KG1 (cell line): ENCODE measurements at regions not wholly inside any gene's neighbourhood (a gene's known extent, or its start where the extent isn't known, plus 50 kb on each side); places are given as distances from the start of the nearest gene placed in this dataset.

ENCODE experiments used
- DNase-seq: peaks from one replicate; lab custom pipeline; 2025; lab: John Stamatoyannopoulos, UW

DNA sequence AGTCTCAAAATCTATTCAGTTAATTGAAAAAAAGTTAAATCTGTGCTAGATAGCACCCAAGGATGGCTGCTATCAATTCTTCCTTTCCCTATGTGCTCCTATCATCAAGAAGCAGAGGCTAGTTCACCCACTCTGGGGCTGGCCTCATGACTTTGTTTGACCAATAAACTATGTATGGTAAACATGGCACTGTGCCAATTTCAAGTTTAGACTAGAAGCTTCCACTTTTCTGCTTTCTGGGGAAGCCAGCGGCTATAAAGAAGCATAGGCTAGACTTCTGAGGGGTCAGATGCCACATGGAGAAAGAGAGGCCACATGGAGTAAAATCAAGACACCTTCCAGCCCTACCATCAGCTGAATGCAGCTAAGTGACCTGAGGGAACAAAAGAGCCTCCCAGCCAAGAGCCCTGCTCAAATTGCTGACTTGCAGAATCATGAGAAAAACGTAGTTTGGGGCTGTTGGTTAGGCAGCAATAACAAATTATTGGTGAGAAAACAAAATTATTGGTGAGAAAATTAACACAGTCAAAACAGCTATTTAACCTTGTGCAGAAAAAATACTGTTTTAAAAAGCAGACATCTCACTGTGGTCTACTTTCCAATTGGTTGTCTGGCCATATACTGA, 86.5 kb upstream of the SLC14A2 start:
- DNase-seq, result no peak

DNA sequence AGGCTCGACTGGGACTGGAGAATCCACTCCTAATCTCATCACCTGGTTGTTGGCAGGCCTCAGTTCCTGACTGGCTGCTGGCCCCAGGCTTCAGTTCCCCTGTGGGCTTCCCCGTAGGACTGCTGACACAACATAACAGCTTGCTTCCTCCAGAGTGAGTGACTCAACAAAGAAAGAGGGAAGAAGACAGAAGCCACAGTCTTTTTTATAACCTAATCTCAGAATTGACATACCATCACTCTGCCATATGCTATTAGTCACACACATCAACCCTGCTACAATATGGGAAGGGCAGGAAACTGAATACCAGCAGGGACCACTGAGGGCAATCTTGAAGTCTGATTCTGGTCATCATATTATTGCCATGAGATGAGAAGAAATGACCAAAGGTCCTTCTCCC, 76.8 kb upstream of the SLC14A2 start:
- DNase-seq, result no peak

DNA sequence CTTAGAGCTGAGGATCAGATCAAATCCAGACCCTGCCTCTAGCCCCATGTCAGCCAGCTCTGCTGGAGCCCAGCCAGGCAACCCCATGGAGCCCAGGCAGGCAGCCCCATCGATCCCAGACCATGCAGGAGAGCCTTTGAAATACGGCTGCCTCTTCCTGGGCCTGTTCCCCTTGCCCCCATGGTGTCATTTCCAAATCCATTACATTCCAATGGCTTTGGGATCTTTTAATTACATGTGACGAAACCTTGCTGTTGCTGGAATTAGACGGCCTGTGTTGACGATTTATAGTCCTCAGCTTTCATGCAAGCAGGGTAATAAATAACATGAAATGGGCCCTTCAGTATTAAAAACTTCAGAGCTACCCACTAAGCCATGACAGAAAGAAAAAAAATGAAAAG, 75.8 kb upstream of the SLC14A2 start:
- no peak for DNase-seq

DNA sequence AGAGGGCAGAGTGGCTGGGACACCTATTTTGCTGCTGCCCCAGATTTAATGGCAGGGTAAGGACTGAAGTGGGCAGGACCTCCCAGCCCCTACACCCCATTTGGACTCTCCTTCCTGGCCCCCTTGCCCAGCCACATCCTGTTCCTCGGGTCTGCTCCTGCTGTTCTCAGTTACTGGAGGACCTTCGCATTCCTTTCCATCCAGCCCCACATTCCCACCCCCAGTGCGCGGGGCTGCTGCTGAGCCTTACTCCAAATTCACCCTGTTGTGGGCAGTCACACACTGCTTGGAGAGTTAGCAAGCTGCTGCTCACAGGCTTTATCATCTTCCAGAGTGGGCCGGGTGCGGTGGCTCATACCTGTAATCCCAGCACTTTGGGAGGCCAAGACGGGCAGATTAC, 75.2 kb upstream of the SLC14A2 start:
- no peak for DNase-seq

DNA sequence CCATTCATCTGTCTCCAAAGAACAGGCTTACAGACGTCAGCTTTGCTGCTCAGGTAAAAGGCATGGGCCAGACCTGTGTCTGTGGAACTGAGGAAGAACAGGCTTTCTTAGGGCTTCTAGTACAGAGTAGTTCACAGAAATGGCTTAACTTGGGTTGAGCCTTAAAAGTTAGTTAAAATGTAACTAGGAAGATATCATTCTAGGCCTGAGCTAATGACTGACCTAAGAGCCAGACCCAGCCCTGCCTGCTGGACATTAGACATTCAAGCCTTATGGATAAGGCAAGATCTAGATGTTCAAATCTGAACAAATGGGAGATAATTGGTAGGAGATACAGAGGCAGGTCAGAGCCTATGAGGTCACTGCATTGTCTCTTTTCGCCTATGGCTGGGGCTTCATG, 73.9 kb upstream of the SLC14A2 start:
- DNase-seq, result no peak

DNA sequence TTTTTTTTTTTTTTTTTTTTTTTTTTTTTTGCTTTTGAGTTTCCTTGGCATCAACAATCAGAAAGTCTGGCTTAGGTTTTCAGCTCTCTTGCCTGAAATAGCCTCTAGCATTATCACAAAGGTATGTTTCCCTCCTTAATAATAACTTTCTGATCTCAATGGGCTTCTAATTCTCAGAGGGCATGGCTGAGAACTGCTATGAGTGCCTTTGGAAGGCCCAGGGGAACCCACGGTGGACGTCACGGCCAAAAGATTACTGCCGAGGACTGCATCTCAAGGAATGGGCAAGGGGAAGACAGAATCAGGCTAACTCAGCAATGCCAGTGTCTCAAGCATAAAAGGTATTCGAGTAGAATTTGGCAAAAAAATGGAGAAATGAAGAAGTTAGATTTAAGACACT, 73.2 kb upstream of the SLC14A2 start:
- no peak for DNase-seq

DNA sequence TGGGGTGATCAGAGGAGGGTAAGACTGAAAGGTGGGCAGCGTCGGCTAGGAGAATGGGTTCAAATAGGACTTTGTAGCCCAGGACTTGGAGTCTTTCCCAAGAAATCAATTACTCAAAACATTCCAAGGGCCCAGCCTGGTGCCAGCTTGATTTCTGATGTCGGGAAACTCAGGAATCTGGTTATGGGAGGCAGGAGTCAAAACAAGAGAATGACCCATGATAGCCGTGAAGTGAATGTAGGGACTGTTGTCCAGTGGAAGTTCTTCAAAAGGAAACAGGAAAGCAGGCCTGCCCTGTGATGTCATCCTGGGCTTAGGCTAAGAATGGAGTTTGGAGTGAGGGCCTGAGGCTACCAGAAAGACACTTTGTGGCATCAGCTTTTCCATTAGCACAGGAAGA, 67.4 kb upstream of the SLC14A2 start:
- DNase-seq, result no peak

DNA sequence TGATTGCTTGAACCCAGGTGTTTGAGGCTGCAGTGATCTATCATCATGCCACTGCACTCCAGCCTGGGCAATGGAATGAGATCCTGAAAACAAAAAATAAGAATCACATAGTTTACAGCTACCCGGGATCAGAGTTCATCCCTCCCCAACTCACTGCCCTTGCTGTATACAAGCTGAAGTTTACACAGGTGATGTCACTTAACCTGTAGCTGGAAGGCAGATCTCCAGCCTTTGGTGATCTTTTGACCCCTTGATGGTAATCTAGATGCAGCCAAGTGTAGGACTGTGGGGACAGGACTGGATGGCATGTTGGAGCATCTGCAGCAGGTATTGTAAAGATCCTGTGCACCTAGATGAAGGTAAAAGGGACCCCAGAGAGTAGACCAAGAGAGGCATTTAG, 66.7 kb upstream of the SLC14A2 start:
- no peak for DNase-seq

DNA sequence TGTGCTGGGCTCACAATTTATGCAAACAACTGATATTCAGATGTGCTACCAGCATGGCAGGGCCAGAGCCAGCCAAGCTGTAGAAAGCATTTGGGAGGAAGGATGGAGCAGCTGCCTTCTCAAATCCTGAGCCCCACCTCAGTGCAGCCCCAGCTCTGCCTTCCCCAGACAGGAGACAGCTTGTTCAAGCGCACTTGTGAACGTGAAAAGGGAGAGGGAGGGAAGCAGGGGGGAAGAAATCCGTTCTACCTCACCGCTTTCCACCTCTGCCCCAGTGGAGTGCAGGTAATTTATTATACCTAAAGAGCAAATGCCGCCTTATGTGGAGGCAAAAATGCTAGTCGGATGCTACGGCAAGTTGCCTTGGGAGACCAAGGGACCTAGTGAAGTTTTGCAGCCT, 66.0 kb upstream of the SLC14A2 start:
- no peak for DNase-seq

DNA sequence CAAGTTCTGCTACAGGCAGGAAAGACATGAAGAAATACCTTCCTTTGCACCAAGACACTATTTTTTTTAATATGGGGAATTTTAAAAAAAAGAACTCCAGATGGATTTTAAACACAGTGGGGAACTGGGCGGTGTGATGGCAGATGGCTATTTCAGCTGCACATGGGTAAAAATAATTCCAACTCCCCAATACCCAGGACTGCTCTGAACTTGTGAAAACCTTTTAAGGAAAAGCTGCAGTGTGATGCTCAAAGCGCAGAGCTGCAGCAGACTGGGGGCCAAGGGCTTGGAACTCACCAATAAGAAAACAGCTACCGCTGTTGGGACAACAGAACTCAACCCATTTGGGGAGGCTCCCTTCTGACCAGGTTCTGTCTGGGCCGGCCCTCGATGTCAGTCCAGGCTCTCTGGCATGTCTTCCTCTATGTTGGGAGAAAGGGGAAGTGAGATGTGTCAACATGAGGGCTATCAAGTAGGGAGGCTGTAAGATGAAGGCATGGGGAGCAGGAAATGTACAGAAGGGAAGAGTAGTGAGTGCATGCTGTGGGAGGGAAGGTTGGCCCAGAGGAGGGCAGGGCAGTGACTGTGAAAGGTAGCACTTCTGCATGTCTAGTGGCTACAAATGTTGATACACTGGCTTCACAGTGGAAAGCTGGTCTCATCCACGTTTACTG, 64.0 kb upstream of the SLC14A2 start:
- no peak for DNase-seq

DNA sequence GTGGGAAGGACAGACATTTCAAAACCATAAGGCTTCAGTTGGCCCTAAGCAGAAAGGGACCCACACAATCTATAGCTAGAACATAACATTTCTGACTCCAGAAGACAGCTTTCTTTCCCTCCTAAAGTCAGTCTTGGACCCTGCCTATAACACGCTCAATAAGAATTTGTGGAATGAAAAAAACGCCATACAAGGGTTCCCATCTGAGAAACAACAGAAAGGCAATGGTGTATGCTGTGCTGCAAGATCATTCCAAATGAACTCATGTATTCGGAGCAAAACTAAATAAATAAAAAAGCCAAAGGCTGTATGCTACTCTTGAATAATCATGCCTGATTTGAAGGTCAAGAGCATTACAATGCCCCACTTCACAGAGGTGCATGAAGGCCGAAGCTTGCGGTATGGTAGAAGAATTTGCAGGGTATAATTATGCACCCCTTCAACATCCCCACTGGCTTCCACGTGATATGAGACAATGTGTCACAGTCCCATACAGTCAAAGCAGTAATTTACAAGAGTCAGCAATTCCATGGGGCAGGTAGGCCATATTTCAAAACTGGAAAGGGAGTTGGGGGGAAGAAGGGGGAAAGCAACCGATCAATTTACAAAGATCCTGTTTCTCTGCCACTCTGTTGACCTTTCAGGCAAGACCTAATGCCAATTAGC, 61.4 kb upstream of the SLC14A2 start:
- no peak for DNase-seq

DNA sequence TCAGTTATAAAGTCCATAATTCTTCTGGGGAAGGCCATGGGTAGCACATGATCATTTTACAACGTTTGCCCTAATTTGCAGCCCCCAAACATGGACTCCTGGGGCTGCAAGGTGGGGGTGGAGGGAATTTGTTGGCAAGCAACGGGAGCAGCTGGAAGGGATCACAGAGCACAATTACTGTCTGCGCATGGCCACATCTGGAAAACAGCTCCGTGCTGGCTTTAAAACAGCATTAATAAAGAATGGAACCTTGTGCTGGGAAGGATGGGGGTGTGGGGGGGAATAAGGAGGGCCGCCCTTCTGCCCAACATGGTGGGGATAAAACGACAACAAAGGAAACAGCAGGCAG, 60.9 kb upstream of the SLC14A2 start:
- DNase-seq, result no peak

DNA sequence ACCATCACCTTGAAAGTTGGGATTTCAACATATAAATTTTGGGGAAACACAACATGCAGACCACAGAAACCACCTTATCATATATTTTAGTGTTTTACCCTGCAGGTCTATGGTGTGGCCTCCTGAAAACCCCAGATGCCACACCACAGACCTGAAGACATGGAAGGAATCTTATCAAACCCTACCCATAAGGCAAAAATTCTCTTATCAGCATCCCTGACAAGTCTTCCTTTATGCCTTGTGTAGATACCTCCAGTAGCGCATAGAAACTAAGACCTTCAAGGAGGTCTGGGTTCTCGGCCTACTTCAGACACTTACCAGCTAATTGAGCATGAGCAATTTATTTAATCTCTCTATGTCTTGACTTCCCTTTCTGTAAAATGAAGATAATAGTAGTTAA, 59.1 kb upstream of the SLC14A2 start:
- no peak for DNase-seq

DNA sequence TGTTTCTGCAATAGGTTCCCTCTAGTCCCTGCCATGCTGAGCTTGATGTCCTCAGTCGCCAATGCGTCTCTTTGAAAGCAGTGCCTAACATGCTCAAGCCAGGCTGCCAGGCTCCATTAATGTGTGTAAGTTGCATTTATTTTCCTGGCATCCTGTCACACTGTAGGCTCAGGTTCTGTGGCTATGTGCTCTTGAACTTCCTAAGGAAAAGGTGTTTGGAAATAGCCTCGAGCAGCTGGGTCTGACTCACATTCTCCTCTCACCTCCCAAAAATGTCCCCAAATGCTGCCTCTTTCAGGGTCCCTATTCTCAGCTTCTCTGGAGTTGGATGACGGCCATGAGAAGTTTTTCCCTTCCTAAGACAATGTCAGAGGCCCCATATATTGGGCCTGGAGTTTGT, 58.0 kb upstream of the SLC14A2 start:
- no peak for DNase-seq

DNA sequence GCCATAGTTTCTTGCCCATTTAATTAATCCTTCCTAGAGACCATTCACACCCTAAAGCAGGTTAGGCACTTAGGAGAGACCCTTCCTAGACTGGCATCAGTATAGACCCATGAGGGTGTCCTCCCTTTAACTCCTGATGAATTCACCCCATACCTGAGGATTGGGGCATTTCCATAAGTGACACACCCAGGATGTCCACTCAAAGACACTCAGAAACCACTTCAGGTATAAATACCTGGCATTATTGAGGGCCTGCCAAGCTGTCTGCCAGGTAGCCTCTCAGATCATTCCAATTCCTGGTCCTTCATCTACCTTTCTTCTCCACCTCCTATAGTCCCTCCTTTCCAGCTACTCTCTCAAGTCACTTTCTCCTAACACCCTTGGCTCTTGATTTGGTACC, 57.5 kb upstream of the SLC14A2 start:
- no peak for DNase-seq

DNA sequence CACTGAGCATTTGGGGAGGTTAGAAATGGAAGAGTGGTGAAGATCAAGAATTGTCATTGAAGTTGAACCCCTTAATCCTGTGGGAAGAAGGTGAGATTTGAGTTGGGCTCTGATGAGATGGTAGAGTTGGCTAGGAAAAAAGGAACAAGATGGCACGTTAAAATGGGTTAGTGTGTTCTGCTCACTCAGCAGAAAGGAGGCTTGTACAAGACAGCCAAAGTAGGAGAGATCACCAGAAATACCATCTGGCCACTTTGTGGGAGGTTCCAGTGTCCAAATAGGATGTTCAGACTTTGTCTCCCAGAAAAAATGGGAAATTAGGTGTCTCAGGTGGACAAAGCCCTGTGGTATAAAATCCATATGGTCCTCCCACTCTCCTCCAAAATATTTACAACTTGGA, 56.0 kb upstream of the SLC14A2 start:
- no peak for DNase-seq

DNA sequence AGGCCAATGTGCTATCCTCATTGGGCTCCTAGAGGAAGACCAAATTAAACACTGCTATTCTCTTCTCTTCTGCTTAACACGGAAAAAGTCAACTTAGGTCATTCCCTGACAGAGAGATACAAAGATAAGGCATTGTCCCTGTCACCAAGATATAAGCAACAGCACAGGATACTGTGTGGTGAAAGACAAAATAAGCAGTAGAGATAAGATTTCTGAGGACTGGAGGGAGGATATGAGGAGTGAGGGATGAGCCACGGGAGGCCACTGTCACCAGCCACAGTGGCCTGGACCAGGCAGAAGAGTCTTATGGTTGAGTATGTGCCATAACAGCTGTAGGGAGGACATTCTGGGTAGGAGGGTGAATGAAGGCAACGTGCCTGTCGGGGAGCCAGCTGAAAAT, 54.4 kb upstream of the SLC14A2 start:
- DNase-seq, result no peak

DNA sequence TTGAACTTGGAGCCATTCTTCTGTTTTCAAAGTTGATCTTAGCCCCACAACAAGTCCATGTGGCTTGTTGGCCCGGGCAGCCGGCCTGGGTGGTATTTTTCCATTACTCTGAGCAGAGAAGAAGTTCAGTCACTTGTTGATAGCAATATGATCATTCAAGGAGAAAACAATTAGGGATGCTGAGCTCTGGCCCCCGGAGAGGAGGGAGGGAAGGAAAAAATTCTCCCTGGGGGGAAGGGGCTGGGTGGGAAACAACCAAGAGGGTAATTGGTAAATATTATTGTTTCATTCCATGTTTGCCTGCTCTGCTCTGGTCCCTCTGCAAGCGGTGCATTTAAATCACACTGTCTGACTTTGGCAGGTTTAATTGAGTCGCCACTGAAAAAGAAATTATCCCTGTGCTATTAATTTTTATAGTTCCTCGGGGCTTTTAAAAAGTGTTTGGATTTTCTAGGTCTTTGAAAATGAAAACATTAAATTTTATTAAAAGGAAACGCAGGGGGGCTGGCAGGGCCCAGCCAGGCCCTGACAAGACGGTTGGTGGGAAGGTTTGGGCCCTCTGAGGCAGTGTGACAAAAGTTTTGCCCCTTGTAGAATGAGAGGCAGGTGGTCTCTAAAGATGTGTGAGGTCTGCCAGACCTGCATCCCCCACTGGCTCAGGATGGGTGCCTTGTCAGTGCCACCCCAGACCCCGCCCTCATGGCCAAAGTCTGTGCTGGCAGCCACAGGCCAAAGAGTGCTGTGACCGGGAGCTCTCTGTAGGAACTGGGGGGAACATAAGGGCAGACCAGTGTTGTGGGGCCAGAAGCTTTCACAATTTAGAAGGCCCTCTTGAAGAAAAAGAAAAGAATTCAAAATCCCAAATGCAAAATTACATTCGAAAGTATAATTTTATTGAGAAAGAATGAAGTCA, 52.5 kb upstream of the SLC14A2 start:
- no peak for DNase-seq

DNA sequence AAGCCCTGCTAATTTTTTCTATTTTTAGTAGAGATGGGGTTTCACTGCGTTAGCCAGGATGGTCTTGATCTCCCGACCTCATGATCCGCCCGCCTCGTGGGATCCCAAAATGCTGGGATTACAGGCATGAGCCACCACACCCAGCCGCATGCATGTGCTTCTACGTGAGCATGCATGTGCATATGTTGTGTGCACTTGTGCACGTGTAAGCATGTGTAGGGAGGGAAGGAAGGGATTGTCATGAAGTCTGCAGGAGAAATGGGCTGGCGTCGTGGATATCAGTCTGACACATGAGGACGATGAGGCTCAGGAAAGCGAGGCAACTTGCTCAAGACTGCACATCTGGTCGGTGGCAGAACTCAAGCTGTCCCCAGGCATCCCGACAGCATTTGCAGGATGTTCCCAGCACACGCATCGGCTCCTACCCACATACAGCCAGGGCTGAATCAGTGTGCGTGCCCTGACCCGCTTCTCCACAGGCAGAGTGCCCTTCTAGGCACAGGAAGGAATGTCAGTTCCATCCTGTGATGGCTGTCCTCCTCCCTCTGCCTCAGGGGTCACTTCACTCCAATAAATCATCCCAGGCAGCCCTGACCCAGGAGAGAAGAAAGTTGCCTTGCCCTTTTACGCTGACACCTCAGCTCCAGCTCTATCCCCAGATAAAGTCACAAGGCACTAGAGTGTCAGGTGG, 49.9 kb upstream of the SLC14A2 start:
- no peak for DNase-seq
